HG03045 (cell line): ENCODE measurements at regions not wholly inside any gene's neighbourhood (a gene's known extent, or its start where the extent isn't known, plus 50 kb on each side); places are given as distances from the start of the nearest gene placed in this dataset.
"Not testable (repeated sequence)": the region's sequence is repeated elsewhere in the genome, so short reads cannot be mapped to it uniquely, and the experiment has no call there.

ENCODE experiments used
- ATAC-seq: cut with Tn5 transposase; IDR thresholded peaks from one replicate; pipeline ENCODE4 v1.9.1; 2021; ENCODE audit warnings: mild to moderate bottlenecking, moderate library complexity; ENCODE audit not compliant: unreplicated experiment

DNA sequence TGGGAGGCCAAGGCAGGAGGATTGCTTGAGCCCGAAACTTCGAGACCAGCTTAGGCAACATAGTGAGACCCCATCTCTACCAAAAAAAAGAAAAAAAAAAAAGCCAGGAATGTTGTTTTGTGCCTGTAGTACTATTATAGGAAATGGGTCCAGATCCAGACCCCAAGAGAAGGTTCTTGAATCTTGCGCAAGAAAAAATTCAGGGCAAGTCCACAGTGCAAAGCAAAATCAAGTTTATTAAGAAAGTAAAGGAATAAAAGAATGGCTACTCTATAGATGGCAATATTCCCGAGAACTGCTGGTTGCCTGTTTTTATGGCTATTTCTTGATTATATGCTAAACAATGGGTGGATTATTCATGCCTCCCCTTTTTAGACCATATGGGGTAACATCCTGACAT lies 51.2 kb upstream of the RDX start:
- no peak for ATAC-seq

DNA sequence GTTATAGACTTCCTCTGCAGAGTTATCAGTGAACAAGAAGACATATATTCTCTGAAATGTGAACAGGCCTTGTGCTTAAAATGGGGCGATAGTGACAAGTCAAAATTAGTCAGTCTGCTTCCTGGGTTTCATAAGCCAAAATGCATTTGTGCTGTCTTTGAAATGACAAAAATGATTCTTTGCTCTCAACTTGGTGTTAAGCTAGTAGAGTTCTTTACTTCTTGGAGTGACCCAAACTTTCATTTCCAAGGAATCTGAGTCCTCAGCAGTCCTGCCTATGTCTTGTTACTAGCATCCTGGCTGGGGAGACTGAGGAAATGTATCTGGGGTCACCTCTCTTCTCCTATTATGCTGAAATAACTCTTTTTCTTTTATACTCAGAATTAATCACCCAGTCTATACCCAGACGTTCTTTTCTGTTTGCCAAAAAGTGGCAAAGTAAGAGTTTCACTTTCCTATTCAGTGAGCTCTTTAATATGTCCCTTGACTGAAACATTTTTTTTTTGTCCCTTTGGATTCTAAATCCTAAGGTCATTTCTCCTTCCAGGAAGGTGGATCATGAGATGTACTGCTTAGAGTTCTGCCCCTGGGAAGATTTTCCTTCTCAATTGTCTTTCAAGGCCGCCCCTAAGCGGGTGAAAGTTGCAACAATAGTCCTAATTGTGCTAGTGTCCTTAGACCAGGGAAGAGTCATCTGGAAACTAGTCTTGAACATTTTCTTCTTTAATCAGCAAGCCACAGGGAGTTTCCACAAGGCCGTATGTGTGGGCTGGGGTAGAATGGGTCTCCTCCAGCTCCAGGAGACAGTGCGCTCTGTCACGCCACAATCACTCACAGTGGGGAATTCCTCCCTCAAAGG lies 53.0 kb upstream of the RDX start:
- ATAC-seq = peak; percentile 87

DNA sequence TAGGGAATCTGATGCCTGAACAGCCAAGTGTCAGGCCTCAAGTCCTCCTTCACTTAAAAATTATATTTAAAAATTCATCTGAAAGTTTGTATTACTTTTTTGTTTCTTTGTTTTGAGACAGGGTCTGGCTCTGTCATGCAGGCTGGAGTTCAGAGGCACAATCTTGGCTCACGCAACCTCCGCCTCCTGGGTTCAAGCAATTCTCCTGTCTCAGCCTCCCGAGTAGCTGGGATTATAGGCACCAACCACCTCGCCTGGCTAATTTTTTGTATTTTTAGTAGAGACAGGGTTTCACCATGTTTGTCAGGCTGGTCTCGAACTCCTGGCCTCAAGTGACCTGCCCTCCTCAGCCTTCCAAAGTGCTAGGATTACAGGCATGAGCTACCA lies 53.6 kb upstream of the RDX start:
- not testable (repeated sequence) for ATAC-seq

DNA sequence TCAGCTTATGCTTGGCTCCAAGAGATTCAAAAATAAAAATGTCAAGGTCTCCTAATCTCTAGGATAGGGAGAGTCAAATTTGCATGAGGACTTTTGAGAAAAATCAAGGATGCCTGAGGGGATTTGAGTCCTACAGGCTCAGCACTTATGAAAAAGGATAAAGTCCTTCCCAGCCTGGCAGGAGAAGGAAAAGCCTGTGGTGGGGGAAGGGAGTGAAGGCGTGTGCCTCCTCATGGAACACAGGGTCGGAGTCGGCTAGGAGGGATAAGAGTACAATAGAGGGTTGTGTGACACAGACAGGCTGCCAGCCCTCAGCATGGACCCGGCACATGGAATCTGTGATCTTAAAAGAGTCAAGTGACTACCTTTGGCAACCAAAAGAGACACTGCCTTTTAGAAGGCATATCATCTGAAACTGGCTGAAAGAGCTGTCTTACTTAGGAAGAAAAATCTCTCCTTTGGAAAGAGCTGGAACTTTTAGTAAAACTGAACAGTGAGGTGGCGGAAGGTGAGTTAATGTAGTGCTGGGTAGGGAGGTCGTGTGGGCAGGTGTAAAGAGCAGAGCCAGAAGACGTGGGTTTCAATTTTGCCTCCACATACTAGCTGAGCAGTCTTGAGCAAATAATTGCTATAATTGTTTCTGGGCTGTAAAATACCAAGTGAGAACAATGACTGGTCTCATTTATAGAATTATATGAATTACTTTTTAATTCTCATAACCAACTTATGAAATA lies 58.8 kb upstream of the RDX start:
- ATAC-seq = no peak

DNA sequence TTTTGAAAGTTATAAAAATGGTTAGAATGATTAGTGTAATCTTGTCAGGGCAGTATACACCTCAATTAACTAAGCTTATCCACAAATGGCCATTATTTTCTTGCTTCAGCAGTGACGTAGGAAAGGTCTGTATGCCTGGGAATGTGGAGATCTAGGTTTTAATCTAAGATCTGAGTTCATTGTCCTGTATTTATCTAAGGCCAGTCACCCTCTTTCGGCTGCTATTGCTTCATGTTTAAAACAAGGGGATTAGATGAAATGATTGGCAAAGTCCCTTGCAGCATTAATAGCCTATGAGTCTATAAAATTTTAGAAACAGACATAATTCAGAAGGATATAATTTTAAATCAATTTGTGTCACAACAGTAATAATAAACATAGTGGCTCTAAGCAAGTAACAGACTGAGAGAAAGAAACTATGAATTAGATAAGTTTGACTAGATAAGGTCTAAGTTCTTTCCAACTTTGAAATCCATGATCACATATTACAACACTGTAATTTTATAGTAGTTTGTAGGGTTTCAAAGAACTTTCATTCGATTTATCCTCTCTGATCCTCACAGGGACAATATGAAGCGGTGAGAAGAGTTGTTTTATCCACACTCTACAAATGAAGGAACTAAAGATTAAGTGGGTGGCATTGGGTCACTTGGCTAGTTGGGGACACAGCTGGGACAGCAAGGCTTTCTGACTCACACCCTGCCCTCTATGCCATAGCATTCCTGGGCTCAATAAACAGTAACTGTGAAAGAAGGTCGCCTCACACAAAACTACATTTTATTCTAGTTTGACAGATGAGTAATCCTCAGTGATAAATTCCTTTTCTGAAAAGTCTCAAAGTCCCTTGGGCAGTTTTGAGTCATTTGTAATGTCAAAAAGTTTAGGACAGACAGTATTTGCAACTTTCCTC lies 60.6 kb upstream of the RDX start:
- ATAC-seq = no peak

DNA sequence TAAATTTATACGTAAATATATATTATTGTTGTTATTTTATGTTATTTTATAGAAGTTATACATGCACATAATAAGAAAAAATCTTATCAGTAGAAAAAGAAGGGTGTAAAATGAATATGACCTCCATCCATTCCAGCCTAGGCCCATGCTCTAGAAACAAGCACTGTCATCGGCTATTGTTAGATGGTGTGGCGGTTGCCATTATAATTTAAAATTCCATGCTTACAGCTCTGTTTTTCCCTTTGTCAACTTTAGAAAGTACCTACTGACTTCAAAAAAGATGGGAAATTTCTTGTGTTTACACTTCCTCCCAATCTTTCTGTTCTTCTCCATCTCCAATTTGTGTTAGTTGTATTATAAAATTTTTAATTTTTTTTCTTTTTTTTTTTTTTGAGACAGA lies 61.9 kb upstream of the RDX start:
- no peak for ATAC-seq

DNA sequence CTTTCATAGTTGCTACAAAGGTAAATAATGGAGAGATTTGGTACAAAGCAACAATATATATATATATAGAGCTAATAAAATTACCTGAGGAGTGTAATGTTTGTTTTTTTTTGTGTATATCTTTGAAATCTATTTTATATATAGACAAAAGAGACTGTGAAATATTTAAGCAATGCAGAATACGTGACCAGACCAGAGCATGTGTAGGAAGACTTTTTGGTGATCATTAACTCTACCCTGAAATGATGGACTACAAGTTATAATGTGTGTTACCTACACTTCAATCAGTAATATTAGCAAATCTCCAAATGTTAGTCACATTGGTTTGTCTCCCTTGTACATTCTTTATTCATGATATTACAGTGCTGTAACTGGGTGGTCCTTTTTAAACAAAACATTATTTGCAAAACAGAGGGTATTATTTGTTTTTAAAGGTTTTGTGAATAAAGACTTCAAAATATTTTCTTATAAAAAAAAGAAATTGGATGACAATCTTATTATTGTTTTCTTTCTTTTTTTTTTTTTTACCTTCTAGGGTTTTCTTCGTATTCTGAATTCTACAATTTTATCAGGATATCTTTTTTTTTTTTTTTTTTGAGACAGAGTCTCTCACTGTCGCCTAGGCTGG lies 64.5 kb upstream of the RDX start:
- not testable (repeated sequence) for ATAC-seq

DNA sequence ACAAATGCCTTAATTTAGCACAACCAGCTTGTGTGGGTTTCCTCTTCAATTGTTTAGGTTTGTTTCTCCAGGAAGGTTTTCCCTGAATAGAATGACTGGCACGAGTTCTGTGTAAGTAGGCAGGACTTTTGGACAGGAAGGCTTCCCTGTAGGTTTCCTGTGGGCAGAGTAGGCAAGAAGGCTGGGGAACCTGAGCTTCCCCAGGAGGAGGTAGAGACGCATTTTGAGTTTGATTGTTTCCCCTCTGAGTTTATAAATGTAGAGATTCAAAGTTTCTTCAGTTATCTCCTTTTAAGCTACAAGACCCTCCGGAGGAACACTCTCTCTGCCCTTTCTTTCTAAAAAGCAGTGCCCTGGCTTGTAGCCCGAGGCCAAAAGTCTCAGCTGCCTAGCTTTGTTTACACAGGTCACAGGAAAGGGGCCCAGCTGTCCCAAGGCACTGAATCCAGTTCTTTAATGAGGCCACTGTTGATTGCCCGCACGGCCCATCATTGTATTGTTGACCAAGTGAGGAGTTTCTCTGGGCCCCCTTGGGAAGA lies 66.6 kb upstream of the RDX start:
- no peak for ATAC-seq

DNA sequence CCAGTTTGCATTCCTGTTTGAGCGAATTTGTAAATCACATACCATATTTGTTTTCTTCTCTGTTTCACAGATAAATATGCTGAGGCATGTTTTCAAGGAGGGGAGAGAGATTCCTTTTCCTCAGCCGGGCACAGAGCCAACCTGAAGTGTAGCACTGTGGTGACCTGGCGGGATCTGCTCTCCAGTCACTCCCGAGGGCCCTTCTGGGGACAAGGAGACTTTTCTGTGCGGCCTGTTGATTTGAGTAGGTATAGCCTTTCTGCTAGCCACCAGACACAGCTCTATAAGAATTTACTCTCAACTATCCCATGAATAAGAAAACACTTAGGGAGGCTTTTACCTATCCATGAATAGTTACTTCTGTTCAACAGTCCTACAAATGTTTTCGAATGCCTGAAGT lies 63.5 kb upstream of the FDX1 start:
- ATAC-seq = no peak

DNA sequence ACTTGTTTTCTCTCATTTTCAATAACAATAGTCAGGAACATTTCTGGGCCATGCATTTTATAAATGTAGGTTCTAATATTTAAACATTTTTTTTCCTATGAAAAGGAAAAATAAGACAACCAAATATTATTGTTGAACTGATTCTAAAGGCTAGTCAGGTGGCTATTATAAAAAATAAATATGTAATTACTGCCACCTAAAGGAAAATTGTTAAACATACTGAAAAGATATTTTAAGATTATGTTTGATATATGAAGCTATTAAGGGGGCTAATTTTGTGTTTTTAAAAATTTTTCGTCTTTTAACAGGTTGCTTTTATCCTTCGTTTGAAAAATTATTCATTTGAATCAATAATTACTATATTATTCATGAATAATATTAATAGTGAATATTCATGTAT lies 62.2 kb upstream of the FDX1 start:
- ATAC-seq = no peak

DNA sequence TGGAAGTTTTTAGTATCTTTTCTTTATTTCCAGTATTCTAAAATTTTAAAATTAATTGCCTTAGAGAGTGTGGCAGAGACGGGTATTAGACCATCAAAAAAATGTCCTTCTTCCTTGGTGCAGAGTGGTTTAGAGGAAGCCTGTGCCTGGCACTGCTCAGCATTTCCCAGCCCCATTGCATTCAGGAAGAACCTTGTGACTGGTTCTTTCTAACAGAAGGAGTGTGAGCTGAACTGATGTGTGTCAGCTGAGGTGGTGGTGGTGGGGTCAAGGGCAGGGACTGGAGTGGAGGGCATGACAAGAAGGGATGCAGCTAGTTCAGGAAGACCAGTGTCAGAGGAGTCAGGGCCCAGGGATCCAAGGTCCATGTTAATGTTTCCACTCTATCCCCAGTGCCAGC lies 58.7 kb upstream of the FDX1 start:
- no peak for ATAC-seq

DNA sequence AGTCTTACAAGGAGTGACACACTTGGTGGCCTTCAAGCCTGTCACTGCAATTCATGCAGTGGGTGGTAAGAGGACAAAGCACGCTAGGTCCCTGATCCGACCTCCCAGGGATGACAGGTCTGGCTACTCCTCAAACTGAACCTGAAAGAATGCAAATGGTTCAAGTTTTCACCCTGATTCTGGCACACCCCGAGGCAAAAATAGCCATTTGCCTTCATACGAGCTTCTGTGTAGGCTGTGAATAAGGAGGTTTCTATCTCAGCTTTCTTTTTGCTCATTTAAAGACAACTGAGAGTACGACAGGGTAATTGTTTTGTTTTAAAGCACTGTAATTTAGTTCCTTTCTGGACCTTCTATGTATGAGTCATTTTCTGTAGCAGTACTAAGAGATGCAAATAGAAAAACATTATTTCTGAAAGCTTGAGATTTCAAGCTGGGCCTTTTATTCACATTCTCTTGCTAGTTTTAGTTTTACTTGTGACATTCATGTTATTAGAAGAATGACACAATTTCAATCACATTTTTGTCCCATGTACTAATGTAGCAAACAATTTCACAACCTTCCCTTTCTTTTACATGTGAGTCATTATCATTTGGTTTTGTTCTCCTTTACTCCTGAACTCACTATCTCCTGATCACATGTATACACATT lies 56.6 kb upstream of the FDX1 start:
- ATAC-seq = peak; percentile 85

DNA sequence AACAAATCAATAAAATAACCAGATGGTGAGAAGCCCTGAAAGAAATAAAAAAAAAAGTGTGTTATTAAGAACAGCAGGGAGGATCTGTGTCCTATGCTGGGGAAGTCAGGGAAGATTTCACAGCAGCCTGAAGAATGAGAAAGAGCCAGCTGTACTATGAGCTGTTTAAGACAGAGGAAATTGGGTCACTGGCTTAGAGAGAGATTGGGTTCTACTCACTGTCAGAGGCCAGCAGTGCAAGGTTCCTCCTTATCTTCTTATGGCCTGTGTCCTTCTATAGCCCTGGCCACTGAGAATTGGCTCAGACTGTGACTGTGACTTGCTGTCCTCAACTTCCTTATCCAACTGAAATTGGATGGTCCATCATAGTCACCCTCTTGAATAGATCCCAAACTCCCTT lies 54.8 kb upstream of the FDX1 start:
- no peak for ATAC-seq

DNA sequence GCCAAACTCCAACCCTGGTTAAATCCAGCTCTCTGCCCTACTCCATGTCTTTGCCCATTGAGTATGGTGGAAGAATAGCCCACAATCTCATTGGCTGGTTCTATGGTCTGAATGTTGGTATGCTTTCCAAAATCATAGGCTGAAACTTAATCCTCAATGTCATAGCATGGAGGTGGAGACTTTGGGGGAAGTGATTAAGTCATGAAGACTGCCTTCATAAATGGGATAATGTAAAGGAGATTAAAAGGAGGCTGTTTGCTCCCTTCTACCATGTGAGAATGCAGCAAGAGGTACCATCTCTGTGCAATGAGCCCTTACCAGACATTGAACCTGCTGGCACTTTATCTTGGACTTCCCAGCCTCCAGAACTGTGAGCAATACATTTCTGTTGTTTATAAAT lies 54.4 kb upstream of the FDX1 start:
- ATAC-seq = no peak

DNA sequence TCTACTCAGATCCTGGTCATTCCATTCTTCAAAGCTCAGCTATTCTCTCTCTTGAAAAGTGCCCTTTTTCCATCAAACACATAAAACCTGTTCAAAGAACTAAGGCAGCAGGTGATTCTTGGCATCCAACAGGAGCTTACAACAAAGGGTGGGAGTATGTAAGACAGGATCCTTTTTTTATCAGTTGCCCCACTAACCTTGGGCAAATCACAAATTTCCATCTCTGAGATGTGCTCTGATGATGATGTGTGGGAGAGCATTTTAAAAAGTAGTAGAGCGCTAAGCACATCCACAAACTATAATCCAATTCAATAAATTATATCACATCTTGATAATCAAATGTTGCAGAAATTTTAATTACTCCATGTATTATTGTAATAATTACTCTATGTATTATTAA lies 53.7 kb upstream of the FDX1 start:
- no peak for ATAC-seq

DNA sequence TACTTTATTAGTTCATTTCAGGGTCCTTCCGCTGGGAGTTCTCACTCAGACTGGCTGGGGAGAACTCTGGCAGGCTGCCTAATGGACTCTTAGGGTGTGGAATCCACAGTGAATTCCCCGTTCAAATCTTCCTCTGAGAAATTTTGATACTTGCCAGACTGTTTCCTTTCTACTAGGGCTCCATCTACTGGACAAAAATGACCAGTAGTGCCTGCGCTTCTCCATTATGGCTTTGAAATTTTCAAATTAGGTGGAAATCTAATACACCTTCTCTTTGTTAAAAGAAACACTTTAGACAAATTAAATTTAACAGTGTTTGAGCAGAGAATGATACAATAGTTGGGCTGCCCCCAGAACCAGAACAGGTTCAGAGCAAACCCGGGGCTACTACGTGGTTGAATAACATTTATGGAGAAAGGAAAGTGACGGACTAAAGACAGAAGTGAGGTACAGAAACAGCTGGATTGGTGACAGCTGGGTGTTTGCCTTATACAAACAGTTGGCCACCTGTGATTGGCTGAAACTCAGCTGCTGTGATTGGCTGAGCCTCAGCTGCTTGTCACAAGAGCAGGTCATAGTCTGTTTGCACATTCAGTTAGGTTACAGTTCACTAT lies 52.9 kb upstream of the FDX1 start:
- ATAC-seq = peak; percentile 44

DNA sequence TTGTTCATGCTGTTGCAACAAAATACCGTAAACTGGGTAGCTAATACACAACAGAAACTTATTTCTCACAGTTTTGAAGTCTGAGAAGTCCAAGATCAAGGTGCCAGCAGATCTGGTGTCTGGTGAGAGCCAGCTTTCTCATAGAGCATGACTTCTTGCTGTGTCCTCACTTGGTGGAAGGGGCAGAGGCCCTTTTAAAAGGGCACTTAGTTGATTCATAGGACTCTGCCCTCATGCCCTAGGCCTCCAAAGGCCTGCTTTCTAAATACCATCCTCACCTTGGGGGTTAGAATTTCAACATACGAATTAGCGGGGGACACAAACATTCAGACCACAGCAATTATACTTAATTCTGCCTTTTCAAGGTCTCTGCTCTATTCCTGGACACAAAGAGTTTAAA lies 52.3 kb upstream of the FDX1 start:
- no peak for ATAC-seq

DNA sequence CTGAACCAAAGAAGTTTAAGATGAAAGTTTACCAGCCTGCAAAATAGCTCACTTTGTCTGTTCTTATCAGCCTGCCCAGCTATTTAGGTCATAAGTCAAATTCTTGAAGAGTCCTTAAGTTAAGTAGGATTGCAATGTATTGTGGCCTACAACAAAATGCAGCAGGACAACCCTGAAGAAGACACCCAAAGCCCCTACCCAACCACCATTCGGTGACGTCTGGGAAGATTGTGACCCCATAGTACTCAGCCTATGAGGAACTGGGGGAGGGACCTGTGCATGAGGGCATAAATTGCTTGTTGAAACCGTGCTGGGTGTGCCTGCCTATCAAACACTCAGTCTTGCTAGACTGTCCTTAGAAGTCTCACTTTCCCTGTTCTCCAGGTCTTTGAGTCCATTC lies 50.5 kb upstream of the FDX1 start:
- ATAC-seq = no peak

DNA sequence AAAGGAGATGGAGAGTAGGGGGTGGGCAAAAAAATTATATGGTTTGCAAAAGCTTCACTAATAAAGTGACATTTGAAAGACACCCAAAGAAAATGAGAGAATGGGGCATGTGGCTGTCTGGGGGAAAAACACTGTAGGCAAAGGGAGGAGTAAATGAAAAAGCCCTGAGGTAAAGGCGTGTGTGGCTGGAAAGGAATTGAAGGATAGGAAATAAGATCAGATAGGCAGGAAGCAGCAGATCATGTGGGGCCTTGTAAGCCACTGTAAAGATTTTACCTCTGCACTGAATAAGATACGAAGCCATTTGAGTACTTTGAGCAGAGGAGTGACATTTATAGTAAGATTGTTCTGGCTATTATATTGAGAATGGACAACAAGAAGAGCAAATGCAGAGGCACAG lies 49.8 kb upstream of the FDX1 start:
- ATAC-seq = no peak
